OCI-LY7 (cell line): ENCODE measurements at regions not wholly inside any gene's neighbourhood (a gene's known extent, or its start where the extent isn't known, plus 50 kb on each side); places are given as distances from the start of the nearest gene placed in this dataset.

Experiments
- EZH2phosphoT487 ChIP-seq: fragments of 200-600 bp; sonication (generic); IDR thresholded peaks from 2 replicates; pipeline ENCODE4 v1.6.1; 2018; ENCODE audit warnings: low read depth, borderline replicate concordance, mild to moderate bottlenecking, mixed run types, antibody characterized with exemption, low read length, moderate library complexity, mixed read lengths
- TF ChIP-seq, protein P1 (sequence below): fragments of 200-600 bp; sonication (generic); conservative IDR thresholded peaks from 2 replicates; pipeline ENCODE4 v1.5.1; 2014; ENCODE audit warnings: mild to moderate bottlenecking, antibody characterized with exemption, low read length, moderate library complexity, mixed read lengths

GRCh38 chr9:80040457-80040856 is 468.7 kb downstream of the TLE4 start:
- TF ChIP-seq, protein P1, sequence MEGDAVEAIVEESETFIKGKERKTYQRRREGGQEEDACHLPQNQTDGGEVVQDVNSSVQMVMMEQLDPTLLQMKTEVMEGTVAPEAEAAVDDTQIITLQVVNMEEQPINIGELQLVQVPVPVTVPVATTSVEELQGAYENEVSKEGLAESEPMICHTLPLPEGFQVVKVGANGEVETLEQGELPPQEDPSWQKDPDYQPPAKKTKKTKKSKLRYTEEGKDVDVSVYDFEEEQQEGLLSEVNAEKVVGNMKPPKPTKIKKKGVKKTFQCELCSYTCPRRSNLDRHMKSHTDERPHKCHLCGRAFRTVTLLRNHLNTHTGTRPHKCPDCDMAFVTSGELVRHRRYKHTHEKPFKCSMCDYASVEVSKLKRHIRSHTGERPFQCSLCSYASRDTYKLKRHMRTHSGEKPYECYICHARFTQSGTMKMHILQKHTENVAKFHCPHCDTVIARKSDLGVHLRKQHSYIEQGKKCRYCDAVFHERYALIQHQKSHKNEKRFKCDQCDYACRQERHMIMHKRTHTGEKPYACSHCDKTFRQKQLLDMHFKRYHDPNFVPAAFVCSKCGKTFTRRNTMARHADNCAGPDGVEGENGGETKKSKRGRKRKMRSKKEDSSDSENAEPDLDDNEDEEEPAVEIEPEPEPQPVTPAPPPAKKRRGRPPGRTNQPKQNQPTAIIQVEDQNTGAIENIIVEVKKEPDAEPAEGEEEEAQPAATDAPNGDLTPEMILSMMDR = no peak
- no peak for TF ChIP-seq EZH2phosphoT487
